A549 (cell line): ENCODE measurements at regions not wholly inside any gene's neighbourhood (a gene's known extent, or its start where the extent isn't known, plus 50 kb on each side); places are given as distances from the start of the nearest gene placed in this dataset.

Experiments
- ATAC-seq, 2 experiments: fragments of 200-7000 bp in 1 of 2; fragments of >200 bp in 1 of 2; cut with Nextera tagmentation in 1 of 2; cut with Tn5 transposase in 1 of 2; 3 replicates each; pipeline versions ENCODE4 v1.8.0 to v1.9.1; 2018 to 2020; ENCODE audit warnings: mild to moderate bottlenecking in 1 of 2, moderate library complexity in 1 of 2
- CTCF ChIA-PET: fragments of 300-600 bp; sonication (Branson Sonifier 250); formaldehyde crosslinking; extraction: SDS; loops from one replicate; lab custom pipeline; 2021; ENCODE audit warnings: antibody characterized with exemption, inconsistent platforms; lab: Yijun Ruan, JAX
- POLR2A ChIA-PET: fragments of 350-600 bp; formaldehyde crosslinking; extraction: SDS; loops from one replicate; lab custom pipeline; 2021; ENCODE audit warnings: antibody characterized with exemption, inconsistent platforms; lab: Yijun Ruan, JAX
- DNase-seq, 2 experiments: peaks; one replicate each; pipeline versions ENCODE4 v3.0.0 to v3.0.0-alpha.2; 2011 to 2016; ENCODE audit warnings: low read depth in 1 of 2, low spot score in 1 of 2
- FAIRE-seq: peaks from 2 replicates; lab custom pipeline; 2011; peaks lifted over from hg19 to GRCh38; lab: Jason Lieb, UNC
- H3K27ac ChIP-seq, 2 experiments: fragments of >200 bp; sonication (Bioruptor Twin); formaldehyde crosslinking; 3 replicates each; pipeline ENCODE4 v1.5.1; 2016 to 2017
- H3K4me1 ChIP-seq: fragments of >200 bp; sonication (Bioruptor Twin); formaldehyde crosslinking; 3 replicates; pipeline ENCODE4 v1.6.1; 2016
- H3K4me2 ChIP-seq: fragments of >200 bp; sonication (Bioruptor Twin); formaldehyde crosslinking; 3 replicates; pipeline ENCODE4 v1.6.1; 2016
- H3K4me3 ChIP-seq: fragments of >200 bp; sonication (Bioruptor Twin); formaldehyde crosslinking; 3 replicates; pipeline ENCODE4 v1.5.1; 2016
- H3K9me3 ChIP-seq: fragments of >200 bp; sonication (Bioruptor Twin); formaldehyde crosslinking; 3 replicates; pipeline ENCODE4 v1.6.1; 2016
- BCL3 ChIP-seq: fragments of >200 bp; sonication (Bioruptor Twin); formaldehyde crosslinking; IDR thresholded peaks from 3 replicates; pipeline ENCODE4 v1.6.1; 2016
- BHLHE40 ChIP-seq: IDR thresholded peaks from 2 replicates; pipeline ENCODE4 v1.6.1; 2012; ENCODE audit warnings: low read depth, low read length, inconsistent platforms
- CBX2 ChIP-seq: fragments of 200-600 bp; sonication (generic); IDR thresholded peaks from 2 replicates; pipeline ENCODE4 v1.6.1; 2016; ENCODE audit warnings: low read depth, mild to moderate bottlenecking, borderline replicate concordance
- CEBPB ChIP-seq, 2 experiments: fragments of >200 bp in 1 of 2; sonication (Bioruptor Twin) in 1 of 2; formaldehyde crosslinking in 1 of 2; IDR thresholded peaks; 2 replicates each; pipeline ENCODE4 v1.6.1; 2012 to 2016
- CHD4 ChIP-seq: fragments of 200-600 bp; sonication (generic); IDR thresholded peaks from 2 replicates; pipeline ENCODE4 v1.6.1; 2016; ENCODE audit warnings: antibody characterized with exemption, mild to moderate bottlenecking, borderline replicate concordance
- ELK1 ChIP-seq: fragments of 150-350 bp; IDR thresholded peaks from 2 replicates; pipeline ENCODE4 v1.6.1; 2014; ENCODE audit warnings: low read depth, mild to moderate bottlenecking, low read length
- FOSB ChIP-seq: fragments of 250-450 bp; sonication (Bioruptor Pico); IDR thresholded peaks from 2 replicates; pipeline ENCODE4 v1.5.0; 2020; ENCODE audit warnings: mild to moderate bottlenecking, moderate library complexity
- FOSL2 ChIP-seq, 2 experiments: fragments of 450-650 bp in 1 of 2; fragments of >200 bp in 1 of 2; sonication (Bioruptor Twin) in 1 of 2; formaldehyde crosslinking; IDR thresholded peaks; 2 replicates each; pipeline versions ENCODE4 v1.5.0 to v1.6.1; 2016 to 2020; ENCODE audit warnings: mild to moderate bottlenecking in 1 of 2, moderate library complexity in 1 of 2
- GATA3 ChIP-seq: IDR thresholded peaks from 2 replicates; pipeline ENCODE4 v1.6.1; 2012; ENCODE audit warnings: borderline replicate concordance
- HDAC2 ChIP-seq: fragments of 200-600 bp; sonication (generic); IDR thresholded peaks from 2 replicates; pipeline ENCODE4 v1.6.1; 2016
- HEYL ChIP-seq: fragments of 250-450 bp; sonication (Bioruptor Pico); IDR thresholded peaks from 2 replicates; pipeline ENCODE4 v1.8.0; 2021; ENCODE audit warnings: mild to moderate bottlenecking, moderate library complexity
- HOXB13 ChIP-seq: fragments of 250-450 bp; sonication (Bioruptor Pico); IDR thresholded peaks from 2 replicates; pipeline ENCODE4 v1.5.0; 2020; ENCODE audit warnings: low read depth, mild to moderate bottlenecking, moderate library complexity
- JUN ChIP-seq, 2 experiments: fragments of >200 bp; sonication (Bioruptor Twin); formaldehyde crosslinking; IDR thresholded peaks; 2 replicates in 1 of 2; 3 replicates in 1 of 2; pipeline ENCODE4 v1.6.1; 2016 to 2017
- KDM1A ChIP-seq: fragments of 200-600 bp; sonication (generic); IDR thresholded peaks from 2 replicates; pipeline ENCODE4 v1.6.1; 2016; ENCODE audit warnings: low read depth, mild to moderate bottlenecking
- KDM5A ChIP-seq: fragments of 200-600 bp; sonication (generic); IDR thresholded peaks from 2 replicates; pipeline ENCODE4 v1.6.1; 2016; ENCODE audit warnings: antibody characterized with exemption, mild to moderate bottlenecking
- MAFK ChIP-seq: fragments of 450-650 bp; IDR thresholded peaks from 2 replicates; pipeline ENCODE4 v1.6.1; 2014; ENCODE audit not compliant: partially characterized antibody
- MAX ChIP-seq: IDR thresholded peaks from 2 replicates; pipeline ENCODE4 v1.6.1; 2012
- NPAS2 ChIP-seq: fragments of 250-450 bp; sonication (Bioruptor Pico); IDR thresholded peaks from 2 replicates; pipeline ENCODE4 v1.8.0; 2022; ENCODE audit warnings: mild to moderate bottlenecking, moderate library complexity, borderline replicate concordance
- POLR2A ChIP-seq: IDR thresholded peaks from 2 replicates; pipeline ENCODE4 v1.6.1; 2012; ENCODE audit warnings: mild to moderate bottlenecking, low read length
- RCOR1 ChIP-seq: fragments of 150-350 bp; IDR thresholded peaks from 2 replicates; pipeline ENCODE4 v1.6.1; 2014; ENCODE audit warnings: antibody characterized with exemption, low read length, low read depth
- TFCP2L1 ChIP-seq: fragments of 250-450 bp; sonication (Bioruptor Pico); IDR thresholded peaks from 2 replicates; pipeline ENCODE4 v1.5.0; 2021; ENCODE audit warnings: mild to moderate bottlenecking
- TP53 ChIP-seq: fragments of 250-450 bp; sonication (Bioruptor Pico); IDR thresholded peaks from 2 replicates; pipeline ENCODE4 v1.5.0; 2021; ENCODE audit warnings: mild to moderate bottlenecking, moderate library complexity
- ZFP36 ChIP-seq: fragments of 450-650 bp; IDR thresholded peaks from 2 replicates; pipeline ENCODE4 v1.6.1; 2014; ENCODE audit warnings: borderline replicate concordance; ENCODE audit not compliant: partially characterized antibody
- WGBS: methylation state at CpG from one replicate; pipeline ENCODE4 v1.1.6; 2017; ENCODE audit errors: missing lambda C conversion rate; 5-methylcytosine and 5-hydroxymethylcytosine counted together
- TF ChIP-seq, protein P1 (sequence below): IDR thresholded peaks from 2 replicates; pipeline ENCODE4 v1.6.1; 2012
- TF ChIP-seq, protein P2 (sequence below): fragments of >200 bp; sonication (Bioruptor Twin); formaldehyde crosslinking; IDR thresholded peaks from 3 replicates; pipeline ENCODE4 v1.5.1; 2016

DNA sequence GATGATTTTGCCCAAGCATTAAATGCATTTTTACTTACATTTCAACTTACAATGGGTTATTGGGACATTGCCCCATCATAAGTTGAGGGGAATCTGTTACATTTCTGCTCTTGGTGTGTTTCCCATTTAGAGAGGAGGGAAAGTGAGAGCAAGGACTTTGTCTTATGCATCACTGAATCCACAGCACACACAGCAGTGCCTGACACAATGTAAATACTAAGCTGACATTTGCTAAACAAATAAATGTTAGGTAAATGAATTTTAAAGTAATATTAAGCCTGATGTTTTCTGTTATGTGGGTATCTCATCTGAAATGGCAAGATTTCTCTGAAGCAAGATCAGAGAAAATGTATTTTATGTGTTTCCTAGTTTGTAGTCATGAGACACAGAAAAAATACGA, 143.6 kb upstream of the STXBP5 start:
- no peak for DNase-seq
- Histone ChIP-seq H3K27ac (0 out of 6 replicates have a peak overlapping the region, but pooled peaks of 1 of the 2 experiments have one; percentile 21), H3K9me3 (no peaks in the 10 kb centered on the region)
- POLR2A ChIA-PET: no interaction called here
- TF ChIP-seq KDM1A (no peak), GATA3 (no peak), MAX (no peak), HDAC2 (no peak)
- TF ChIP-seq, all 56 proteins: peak for 0
- H3K4me3 ChIP-seq: no peak overlapping the region
- H3K4me1 ChIP-seq: peaks cover 30% of the 10 kb centered on the region
- FAIRE-seq: no peak
- CTCF ChIA-PET: no interaction called here
- ATAC-seq: no peak
- 43% methylated on average over 1 of the region's 1 CpG for WGBS
- peak overlapping the region; percentile 27 for H3K4me2 ChIP-seq

DNA sequence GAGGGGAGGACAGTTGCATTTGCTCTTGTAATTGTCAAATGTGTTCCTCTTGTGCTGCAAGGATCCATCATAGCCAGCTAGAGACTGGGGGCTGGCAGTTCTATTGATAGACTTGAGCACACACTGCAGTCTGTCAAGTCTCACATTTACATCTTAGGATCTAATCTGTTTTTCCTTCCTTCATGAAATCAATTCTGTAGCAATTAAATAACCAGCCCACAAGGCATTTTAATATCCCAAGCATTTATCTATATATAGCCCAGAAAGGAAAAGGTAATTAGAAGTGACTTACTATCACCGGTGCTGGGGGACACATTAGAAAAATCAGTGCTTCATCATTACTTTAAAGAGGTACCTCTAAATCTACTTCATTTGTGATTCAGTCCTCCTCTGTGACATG, 143.0 kb upstream of the STXBP5 start:
- ATAC-seq: no peak
- POLR2A ChIA-PET: no interaction called here
- DNase-seq: no peak
- CTCF ChIA-PET: no interaction called here
- H3K4me2 ChIP-seq: no peak overlapping the region; the same call in 2 of the 3 replicates
- no peaks in the 10 kb centered on the region for H3K9me3 ChIP-seq
- no peak for FAIRE-seq
- WGBS: 90% methylated on average over 1 of the region's 1 CpG
- no peak overlapping the region for H3K27ac ChIP-seq
- H3K4me1 ChIP-seq: peaks cover 30% of the 10 kb centered on the region
- TF ChIP-seq NPAS2 (CRISPR knock-in tag): no peak
- no peak for TF ChIP-seq MAX
- TF ChIP-seq ZFP36: no peak
- no peak for TF ChIP-seq CBX2
- TF ChIP-seq TFCP2L1: no peak
- TF ChIP-seq RCOR1: no peak
- TF ChIP-seq FOSL2 (IDR thresholded peaks at IDR 0.05): no peak
- TF ChIP-seq FOSL2 (CRISPR knock-in tag; IDR thresholded peaks at IDR 0.05): no peak
- TF ChIP-seq, protein P1, sequence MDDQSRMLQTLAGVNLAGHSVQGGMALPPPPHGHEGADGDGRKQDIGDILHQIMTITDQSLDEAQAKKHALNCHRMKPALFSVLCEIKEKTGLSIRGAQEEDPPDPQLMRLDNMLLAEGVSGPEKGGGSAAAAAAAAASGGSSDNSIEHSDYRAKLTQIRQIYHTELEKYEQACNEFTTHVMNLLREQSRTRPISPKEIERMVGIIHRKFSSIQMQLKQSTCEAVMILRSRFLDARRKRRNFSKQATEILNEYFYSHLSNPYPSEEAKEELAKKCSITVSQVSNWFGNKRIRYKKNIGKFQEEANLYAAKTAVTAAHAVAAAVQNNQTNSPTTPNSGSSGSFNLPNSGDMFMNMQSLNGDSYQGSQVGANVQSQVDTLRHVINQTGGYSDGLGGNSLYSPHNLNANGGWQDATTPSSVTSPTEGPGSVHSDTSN: no peak
- TF ChIP-seq HEYL (CRISPR knock-in tag): no peak
- no peak for TF ChIP-seq GATA3
- no peak overlapping the region for H3K4me3 ChIP-seq

- Histone ChIP-seq H3K27ac (peak overlapping the region in 1 of 2 experiments; percentile 72; a peak in 4 of 6 replicates), H3K4me1 (peaks cover 30% of the 10 kb centered on the region), H3K4me3 (no peak overlapping the region), H3K9me3 (no peaks in the 10 kb centered on the region), H3K4me2 (peak overlapping the region; percentile 10; the same call in 2 of the 3 replicates)
- ATAC-seq (peak in 1 of 2 experiments; percentile 62; a peak in 3 of 6 replicates), DNase-seq (peak in 1 of 2 experiments; percentile 10), FAIRE-seq (no peak)
- WGBS: 82% methylated on average over 1 of the region's 1 CpG
- CTCF ChIA-PET: no interaction called here
- POLR2A ChIA-PET: no interaction called here
- TF ChIP-seq TP53 (CRISPR knock-in tag): no peak
- TF ChIP-seq POLR2A: no peak
- TF ChIP-seq CHD4: no peak
- TF ChIP-seq ELK1: no peak
- no peak for TF ChIP-seq HDAC2
- TF ChIP-seq CEBPB (IDR thresholded peaks at IDR 0.05): no peak
- TF ChIP-seq, protein P2, sequence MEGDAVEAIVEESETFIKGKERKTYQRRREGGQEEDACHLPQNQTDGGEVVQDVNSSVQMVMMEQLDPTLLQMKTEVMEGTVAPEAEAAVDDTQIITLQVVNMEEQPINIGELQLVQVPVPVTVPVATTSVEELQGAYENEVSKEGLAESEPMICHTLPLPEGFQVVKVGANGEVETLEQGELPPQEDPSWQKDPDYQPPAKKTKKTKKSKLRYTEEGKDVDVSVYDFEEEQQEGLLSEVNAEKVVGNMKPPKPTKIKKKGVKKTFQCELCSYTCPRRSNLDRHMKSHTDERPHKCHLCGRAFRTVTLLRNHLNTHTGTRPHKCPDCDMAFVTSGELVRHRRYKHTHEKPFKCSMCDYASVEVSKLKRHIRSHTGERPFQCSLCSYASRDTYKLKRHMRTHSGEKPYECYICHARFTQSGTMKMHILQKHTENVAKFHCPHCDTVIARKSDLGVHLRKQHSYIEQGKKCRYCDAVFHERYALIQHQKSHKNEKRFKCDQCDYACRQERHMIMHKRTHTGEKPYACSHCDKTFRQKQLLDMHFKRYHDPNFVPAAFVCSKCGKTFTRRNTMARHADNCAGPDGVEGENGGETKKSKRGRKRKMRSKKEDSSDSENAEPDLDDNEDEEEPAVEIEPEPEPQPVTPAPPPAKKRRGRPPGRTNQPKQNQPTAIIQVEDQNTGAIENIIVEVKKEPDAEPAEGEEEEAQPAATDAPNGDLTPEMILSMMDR: no peak
- TF ChIP-seq MAX: no peak
- no peak for TF ChIP-seq TFCP2L1
- no peak for TF ChIP-seq HOXB13 (CRISPR knock-in tag)
- TF ChIP-seq JUN (IDR thresholded peaks at IDR 0.05): no peak
- TF ChIP-seq, protein P1: no peak
- TF ChIP-seq KDM5A: no peak
- no peak for TF ChIP-seq BHLHE40
- no peak for TF ChIP-seq MAFK
- no peak for TF ChIP-seq BCL3
- TF ChIP-seq GATA3: no peak
- TF ChIP-seq NPAS2 (CRISPR knock-in tag): no peak
- TF ChIP-seq FOSB (CRISPR knock-in tag): no peak
Observed at GRCh38 chr6:147063469-147064031, 140.7 kb upstream of the STXBP5 start.
